IMR-90 (cell line): ENCODE measurements at regions not wholly inside any gene's neighbourhood (a gene's known extent, or its start where the extent isn't known, plus 50 kb on each side); places are given as distances from the start of the nearest gene placed in this dataset.

Experiments
- ATAC-seq: fragments of 200-7000 bp; cut with Tn5 transposase; 2 replicates; pipeline ENCODE4 v1.9.1; 2020; ENCODE audit warnings: low read depth, mild to moderate bottlenecking, moderate library complexity
- BruUV-seq: library from RNA; stranded (reverse); fragments of 400-500 nt; replicated peaks from 2 replicates; lab custom pipeline; 2021; lab: Mats Ljungman, UMichigan
- CTCF ChIA-PET: fragments of 300-600 bp; formaldehyde crosslinking; extraction: SDS; loops from one replicate; lab custom pipeline; 2021; ENCODE audit warnings: antibody characterized with exemption; lab: Yijun Ruan, JAX
- POLR2A ChIA-PET: fragments of 300-600 bp; sonication (Branson Sonifier 250); formaldehyde crosslinking; loops from one replicate; lab custom pipeline; 2022; ENCODE audit warnings: antibody characterized with exemption; ENCODE audit not compliant: unreplicated experiment; lab: Charles Lee
- DNase-seq: peaks from one replicate; pipeline ENCODE4 v3.0.0; 2013
- H2AFZ ChIP-seq: replicated peaks from 2 replicates; pipeline ENCODE3; 2013; ENCODE audit warnings: low read length, mild to moderate bottlenecking; ENCODE audit not compliant: poor library complexity
- H2AK5ac ChIP-seq: 2 replicates; pipeline ENCODE4 v1.6.1; 2013; ENCODE audit warnings: low read depth, low read length, inconsistent platforms
- H2AK9ac ChIP-seq: replicated peaks from 2 replicates; pipeline ENCODE3; 2013; ENCODE audit warnings: mild to moderate bottlenecking, low read depth, low read length, moderate library complexity; ENCODE audit not compliant: poor library complexity
- H2BK120ac ChIP-seq: 2 replicates; pipeline ENCODE4 v1.6.1; 2013; ENCODE audit warnings: low read depth, low read length, inconsistent platforms
- H2BK15ac ChIP-seq: 3 replicates; pipeline ENCODE4 v1.6.1; 2013; ENCODE audit warnings: low read depth, low read length, inconsistent platforms
- H2BK20ac ChIP-seq: 2 replicates; pipeline ENCODE4 v1.6.1; 2013; ENCODE audit warnings: low read depth, mild to moderate bottlenecking, inconsistent platforms, low read length, moderate library complexity
- H2BK5ac ChIP-seq: 2 replicates; pipeline ENCODE4 v1.6.1; 2013; ENCODE audit warnings: mild to moderate bottlenecking, low read depth, low read length, inconsistent platforms; ENCODE audit not compliant: poor library complexity, severe bottlenecking
- H3K14ac ChIP-seq: replicated peaks from 2 replicates; pipeline ENCODE4 v1.6.1; 2013; ENCODE audit warnings: low read depth, low read length, inconsistent platforms
- H3K18ac ChIP-seq: 2 replicates; pipeline ENCODE4 v1.6.1; 2013; ENCODE audit warnings: low read depth, low read length, control low read depth
- H3K23ac ChIP-seq: 2 replicates; pipeline ENCODE4 v1.6.1; 2013; ENCODE audit warnings: low read depth, low read length, inconsistent platforms
- H3K27ac ChIP-seq: 2 replicates; pipeline ENCODE4 v1.5.1; 2013; ENCODE audit warnings: mild to moderate bottlenecking, control low read depth, low read length; ENCODE audit not compliant: insufficient read depth
- H3K27me3 ChIP-seq: 2 replicates; pipeline ENCODE4 v1.6.1; 2013; ENCODE audit warnings: low read length; ENCODE audit not compliant: control insufficient read depth, insufficient read depth
- H3K36me3 ChIP-seq: 2 replicates; pipeline ENCODE4 v1.6.1; 2013; ENCODE audit warnings: low read length, mixed read lengths; ENCODE audit not compliant: control insufficient read depth, insufficient read depth
- H3K4ac ChIP-seq: 2 replicates; pipeline ENCODE4 v1.6.1; 2013; ENCODE audit warnings: low read depth, low read length, inconsistent platforms
- H3K4me1 ChIP-seq: 2 replicates; pipeline ENCODE4 v1.6.1; 2013; ENCODE audit warnings: low read length, mixed read lengths; ENCODE audit not compliant: control insufficient read depth, insufficient read depth
- H3K4me2 ChIP-seq: 2 replicates; pipeline ENCODE4 v1.6.1; 2013; ENCODE audit warnings: low read depth, mild to moderate bottlenecking, control low read depth, low read length, moderate library complexity
- H3K4me3 ChIP-seq: 2 replicates; pipeline ENCODE4 v1.5.1; 2013; ENCODE audit warnings: low read depth, mild to moderate bottlenecking, control low read depth, low read length, moderate library complexity; ENCODE audit not compliant: insufficient read depth
- H3K56ac ChIP-seq: 2 replicates; pipeline ENCODE4 v1.6.1; 2013; ENCODE audit warnings: low read length, inconsistent platforms; ENCODE audit not compliant: insufficient read depth; ENCODE audit errors: extremely low read depth
- H3K79me1 ChIP-seq, 2 experiments: 2 replicates each; pipeline ENCODE4 v1.6.1; 2013; ENCODE audit warnings: low read length in 2 of 2, inconsistent platforms in 1 of 2, low read depth in 1 of 2
- H3K9ac ChIP-seq: 2 replicates; pipeline ENCODE4 v1.6.1; 2013; ENCODE audit warnings: low read depth, low read length, control low read depth
- H3K9me1 ChIP-seq: 2 replicates; pipeline ENCODE4 v1.6.1; 2013; ENCODE audit warnings: low read length, inconsistent platforms; ENCODE audit not compliant: insufficient read depth
- H3K9me3 ChIP-seq: 2 replicates; pipeline ENCODE4 v1.6.1; 2013; ENCODE audit warnings: low read length; ENCODE audit not compliant: control insufficient read depth, insufficient read depth
- H4K20me1 ChIP-seq: 2 replicates; pipeline ENCODE4 v1.6.1; 2013; ENCODE audit warnings: low read length, inconsistent platforms; ENCODE audit not compliant: insufficient read depth
- H4K5ac ChIP-seq: 2 replicates; pipeline ENCODE4 v1.6.1; 2013; ENCODE audit warnings: mild to moderate bottlenecking, low read depth, low read length, control low read depth
- H4K8ac ChIP-seq, 2 experiments: 2 replicates each; pipeline ENCODE4 v1.6.1; 2013; ENCODE audit warnings: low read depth in 2 of 2, low read length in 2 of 2, control low read depth in 1 of 2, inconsistent platforms in 1 of 2
- H4K91ac ChIP-seq: 2 replicates; pipeline ENCODE4 v1.6.1; 2013; ENCODE audit warnings: low read depth, low read length, inconsistent platforms; ENCODE audit not compliant: insufficient read depth
- BHLHE40 ChIP-seq: fragments of 150-350 bp; IDR thresholded peaks from 2 replicates; pipeline ENCODE4 v1.6.1; 2016; ENCODE audit warnings: mild to moderate bottlenecking, low read depth, low read length
- CEBPB ChIP-seq: IDR thresholded peaks from 2 replicates; pipeline ENCODE4 v1.6.1; 2012; ENCODE audit warnings: low read depth, low read length, improper control_type of control experiment
- CHD1 ChIP-seq: IDR thresholded peaks from 2 replicates; pipeline ENCODE4 v1.6.1; 2012; ENCODE audit warnings: low read depth, low read length, improper control_type of control experiment
- CTCF ChIP-seq: conservative IDR thresholded peaks from 2 replicates; pipeline ENCODE4 v1.5.1; 2012; ENCODE audit warnings: mild to moderate bottlenecking, low read depth, low read length, improper control_type of control experiment
- ELK1 ChIP-seq: fragments of 150-350 bp; IDR thresholded peaks from 2 replicates; pipeline ENCODE4 v1.6.1; 2016; ENCODE audit warnings: low read depth, mild to moderate bottlenecking, low read length, moderate library complexity, borderline replicate concordance
- FOS ChIP-seq: fragments of 150-350 bp; IDR thresholded peaks from 2 replicates; pipeline ENCODE4 v1.6.1; 2016; ENCODE audit warnings: low read depth, low read length
- MAFK ChIP-seq: IDR thresholded peaks from 2 replicates; pipeline ENCODE4 v1.6.1; 2012; ENCODE audit warnings: low read depth, low read length, improper control_type of control experiment
- MAZ ChIP-seq: IDR thresholded peaks from 2 replicates; pipeline ENCODE4 v1.6.1; 2012; ENCODE audit warnings: low read depth, mild to moderate bottlenecking, low read length, improper control_type of control experiment, moderate library complexity, borderline replicate concordance
- MXI1 ChIP-seq: IDR thresholded peaks from 2 replicates; pipeline ENCODE4 v1.6.1; 2012; ENCODE audit warnings: low read depth, mild to moderate bottlenecking, low read length, moderate library complexity, borderline replicate concordance
- NFE2L2 ChIP-seq: fragments of 150-350 bp; IDR thresholded peaks from 2 replicates; pipeline ENCODE4 v1.6.1; 2016; ENCODE audit warnings: low read depth, mild to moderate bottlenecking, low read length
- POLR2A ChIP-seq: IDR thresholded peaks from 2 replicates; pipeline ENCODE4 v1.6.1; 2012; ENCODE audit warnings: mild to moderate bottlenecking, low read depth, low read length
- RAD21 ChIP-seq: IDR thresholded peaks from 2 replicates; pipeline ENCODE4 v1.6.1; 2012; ENCODE audit warnings: low read length, improper control_type of control experiment
- RCOR1 ChIP-seq: IDR thresholded peaks from 2 replicates; pipeline ENCODE4 v1.6.1; 2012; ENCODE audit warnings: mild to moderate bottlenecking, low read length, improper control_type of control experiment; ENCODE audit not compliant: insufficient replicate concordance
- RFX5 ChIP-seq: IDR thresholded peaks from 2 replicates; pipeline ENCODE4 v1.8.0; 2012; ENCODE audit warnings: low read depth, mild to moderate bottlenecking, low read length, moderate library complexity
- SMC3 ChIP-seq: fragments of 150-350 bp; IDR thresholded peaks from 2 replicates; pipeline ENCODE4 v1.6.1; 2016; ENCODE audit warnings: low read depth, mild to moderate bottlenecking, antibody characterized with exemption, low read length, moderate library complexity
- USF2 ChIP-seq: fragments of 150-350 bp; IDR thresholded peaks from 2 replicates; pipeline ENCODE4 v1.6.1; 2017; ENCODE audit warnings: mild to moderate bottlenecking, antibody characterized with exemption, low read length, low read depth
- WGBS, 2 experiments: methylation state at CpG; one replicate each; pipeline versions ENCODE4 v1.1.5 to v1.1.7; 2013; ENCODE audit warnings: missing lambda C conversion rate in 2 of 2; ENCODE audit not compliant: insufficient read length in 1 of 2; ENCODE audit errors: extremely low coverage in 2 of 2; 5-methylcytosine and 5-hydroxymethylcytosine counted together
- dilution Hi-C: fragments of 300-500 bp; cut with HindIII; formaldehyde crosslinking; loops from one replicate; pipeline ENCODE4 v1.14.3; 2018; ENCODE audit warnings: low sequenced_read_pairs; ENCODE audit not compliant: unreplicated experiment
- in situ Hi-C: fragments of 300-500 bp; cut with MboI; formaldehyde crosslinking; loops from 3 replicates; pipeline ENCODE4 v1.14.3; 2019; ENCODE audit warnings: low sequenced_read_pairs, inconsistent platforms, mixed read lengths
- intact Hi-C: fragments of 100-400 bp; cut with micrococcal nuclease; formaldehyde crosslinking; loops from 2 replicates; pipeline ENCODE4 v1.10.0; 2022

- TF ChIP-seq NFE2L2 (no peak), FOS (no peak), MAZ (no peak), USF2 (no peak), CTCF (no peak), RCOR1 (no peak), BHLHE40 (no peak), ELK1 (no peak), CHD1 (no peak), SMC3 (no peak), RAD21 (no peak), MXI1 (no peak), CEBPB (no peak), MAFK (no peak), POLR2A (no peak), RFX5 (no peak)
- Histone ChIP-seq H3K4ac (no peak overlapping the region), H3K9ac (no peak overlapping the region), H2BK20ac (no peak overlapping the region), H3K18ac (no peak overlapping the region), H3K4me3 (no peak overlapping the region), H3K27ac (no peak overlapping the region), H3K4me1 (no peaks in the 10 kb centered on the region), H2BK120ac (no peak overlapping the region), H2AFZ (no peak overlapping the region), H4K20me1 (no peaks in the 10 kb centered on the region), H2BK5ac (no peak overlapping the region), H3K23ac (no peak overlapping the region), H2AK9ac (no peak overlapping the region), H4K91ac (no peak overlapping the region), H3K56ac (no peak overlapping the region), H3K4me2 (no peak overlapping the region), H3K79me1 (no peaks in the 10 kb centered on the region), H3K9me1 (no peaks in the 10 kb centered on the region), H4K8ac (no peak overlapping the region), H2AK5ac (no peak overlapping the region), H3K27me3 (no peaks in the 10 kb centered on the region), H3K36me3 (no peaks in the 10 kb centered on the region), H3K9me3 (no peaks in the 10 kb centered on the region; the same call in 1 of the 2 replicates), H4K5ac (no peak overlapping the region), H2BK15ac (no peak overlapping the region), H3K14ac (no peak overlapping the region)
- ChIA-PET POLR2A (no interaction called here), CTCF (no interaction called here)
- BruUV-seq = no TSS peak
- DNase-seq = no peak
- dilution Hi-C loops (no loop called here), in situ Hi-C loops (no loop called here), intact Hi-C loops (no loop called here)
- 33% methylated on average over 1 of the region's 3 CpGs; no CpG with 5 or more reads in 1 of the 2 experiments for WGBS, 2 experiments
- no peak for ATAC-seq
Observed at GRCh38 chr2:192480984-192481383, 286.3 kb upstream of the TMEFF2 start.
